ENCODE measurements at regions not wholly inside any gene's neighbourhood (a gene's known extent, or its start where the extent isn't known, plus 50 kb on each side); places are given as distances from the start of the nearest gene placed in this dataset.

- TF ChIP-seq CTCF (IDR thresholded peaks at IDR 0.05): no peak
- no peak for TF ChIP-seq POLR2A (IDR thresholded peaks at IDR 0.05)
Observed at GRCh38 chr21:20698585-20698984, 299.6 kb upstream of the NCAM2 start.

Data from heart left ventricle (tissue), 13 donors.